ENCODE measurements at regions not wholly inside any gene's neighbourhood (a gene's known extent, or its start where the extent isn't known, plus 50 kb on each side); places are given as distances from the start of the nearest gene placed in this dataset.

- TF ChIP-seq EZH2phosphoT487 (IDR thresholded peaks at IDR 0.05; ENCODE audit: borderline replicate concordance, low read length) (no peak), CTCF (IDR thresholded peaks at IDR 0.05; ENCODE audit: low read depth, low read length, poor library complexity, severe bottlenecking) (no peak)
- no peaks in the 10 kb centered on the region for H3K79me2 ChIP-seq (ENCODE audit: control insufficient read depth, low read length)
- peak overlapping the region; percentile 66 for H3K4me3 ChIP-seq (ENCODE audit: low read length)
- peak overlapping the region; percentile 55 for H3K4me2 ChIP-seq (ENCODE audit: low read length)
- H3K4me1 ChIP-seq (ENCODE audit: control insufficient read depth, low read length): peaks cover 5% of the 10 kb centered on the region; the same call in 1 of the 2 replicates
- no peaks in the 10 kb centered on the region for H3K9me2 ChIP-seq (replicated peaks; ENCODE audit: control insufficient read depth, low read length)
- no peaks in the 10 kb centered on the region for H3K36me3 ChIP-seq (ENCODE audit: control insufficient read depth, low read length)
- H4K20me1 ChIP-seq (ENCODE audit: control insufficient read depth, insufficient read depth, low read depth, low read length): no peaks in the 10 kb centered on the region
- peaks cover 4% of the 10 kb centered on the region; the same call in 1 of the 2 replicates for H3K27me3 ChIP-seq (ENCODE audit: control insufficient read depth, low read length)
- H3K27ac ChIP-seq (ENCODE audit: low read depth, low read length): no peak overlapping the region
- no peaks in the 10 kb centered on the region for H3F3A ChIP-seq (ENCODE audit: control insufficient read depth, insufficient read depth)
- H3K9me3 ChIP-seq (ENCODE audit: control insufficient read depth, insufficient read depth, low read length): no peaks in the 10 kb centered on the region
These were observed 49.8 kb upstream of the BAHCC1 start for GRCh38 chr17:81345228-81346089.

All from DOHH2 (cell line).